Daoy (cell line): ENCODE measurements at regions not wholly inside any gene's neighbourhood (a gene's known extent, or its start where the extent isn't known, plus 50 kb on each side); places are given as distances from the start of the nearest gene placed in this dataset.

Experiments
- DNase-seq: peaks from one replicate; pipeline ENCODE4 v3.0.0-alpha.2; 2015; ENCODE audit warnings: low read depth

- DNase-seq = no peak
Measured at GRCh38 chrX:13903405-13903804, 86.5 kb upstream of the GPM6B start.

GRCh38 chrX:13902406-13902805 lies 85.5 kb upstream of the GPM6B start:
- DNase-seq = no peak

- no peak for DNase-seq
Measured at GRCh38 chrX:13901354-13901753, 84.5 kb upstream of the GPM6B start.

GRCh38 chrX:13900351-13900750 lies 83.5 kb upstream of the GPM6B start:
- DNase-seq = no peak

- peak; percentile 60 for DNase-seq
Measured at GRCh38 chrX:13899607-13900006, 82.7 kb upstream of the GPM6B start.

- DNase-seq = peak; percentile 12
Measured at GRCh38 chrX:13898603-13899002, 81.7 kb upstream of the GPM6B start.

- DNase-seq = peak; percentile 3
Measured at GRCh38 chrX:13898083-13898482, 81.2 kb upstream of the GPM6B start.

- no peak for DNase-seq
Measured at GRCh38 chrX:13897566-13897965, 80.7 kb upstream of the GPM6B start.

- DNase-seq = no peak
Measured at GRCh38 chrX:13894888-13895565, 78.1 kb upstream of the GPM6B start.

GRCh38 chrX:13893826-13894225 lies 76.9 kb upstream of the GPM6B start:
- no peak for DNase-seq

GRCh38 chrX:13892856-13893255 lies 76.0 kb upstream of the GPM6B start:
- no peak for DNase-seq

GRCh38 chrX:13891377-13892140 lies 74.7 kb upstream of the GPM6B start:
- DNase-seq = no peak

GRCh38 chrX:13890806-13891205 lies 73.9 kb upstream of the GPM6B start:
- no peak for DNase-seq

- no peak for DNase-seq
Measured at GRCh38 chrX:13888284-13888683, 71.4 kb upstream of the GPM6B start.

- no peak for DNase-seq
Measured at GRCh38 chrX:13885591-13885990, 68.7 kb upstream of the GPM6B start.

GRCh38 chrX:13876652-13877051 lies 59.8 kb upstream of the GPM6B start:
- DNase-seq = peak; percentile 70

GRCh38 chrX:13875572-13875971 lies 58.7 kb upstream of the GPM6B start:
- DNase-seq = no peak

GRCh38 chrX:13868591-13868990 lies 51.7 kb upstream of the GPM6B start:
- no peak for DNase-seq
